ENCODE measurements at regions not wholly inside any gene's neighbourhood (a gene's known extent, or its start where the extent isn't known, plus 50 kb on each side); places are given as distances from the start of the nearest gene placed in this dataset.

DNA sequence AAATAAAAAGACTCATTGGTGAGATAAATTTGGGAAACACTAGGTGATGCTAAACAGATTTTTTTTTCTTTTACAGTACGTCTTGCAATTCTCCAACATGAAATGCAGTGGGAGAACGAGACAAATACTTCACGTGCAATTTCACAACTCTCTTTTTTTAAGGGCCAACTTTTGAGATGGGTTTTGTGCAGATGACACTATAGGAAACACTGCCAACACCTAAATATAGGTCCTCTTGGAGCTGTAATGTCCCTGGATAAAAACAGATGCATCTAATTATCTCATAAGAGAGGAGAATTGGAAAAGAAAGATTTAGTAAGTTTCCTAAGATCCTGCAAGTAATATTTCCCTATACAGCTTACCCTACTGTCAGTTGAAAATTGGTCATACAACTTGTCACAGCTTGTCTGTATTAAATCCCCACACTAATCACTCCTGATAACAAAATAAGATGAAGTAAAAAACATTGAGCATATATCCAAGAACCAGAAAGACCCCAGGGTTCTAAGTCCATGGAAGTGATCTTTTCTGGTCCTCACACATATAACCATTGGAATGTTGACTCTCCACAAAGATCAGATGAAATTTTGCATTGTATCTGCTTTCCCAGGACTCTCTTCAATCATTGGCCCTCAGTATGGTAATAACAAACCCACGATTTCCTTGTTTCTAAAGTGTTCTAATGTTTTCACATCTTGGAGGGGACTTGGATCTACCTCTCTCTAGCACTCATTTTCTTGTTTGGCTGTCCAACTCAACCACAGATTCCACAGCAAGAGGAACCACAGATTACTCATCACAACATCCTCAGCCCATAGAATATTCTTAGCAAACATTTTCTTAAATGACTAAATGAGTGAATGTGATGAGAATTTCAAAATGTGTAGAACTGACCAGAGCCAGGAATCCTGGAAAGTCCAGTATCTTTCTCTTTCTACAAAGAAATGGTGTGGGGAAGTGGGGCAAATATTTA lies 769.4 kb upstream of the USP15 start:
- no peak for DNase-seq (ENCODE audit: low read depth)

DNA sequence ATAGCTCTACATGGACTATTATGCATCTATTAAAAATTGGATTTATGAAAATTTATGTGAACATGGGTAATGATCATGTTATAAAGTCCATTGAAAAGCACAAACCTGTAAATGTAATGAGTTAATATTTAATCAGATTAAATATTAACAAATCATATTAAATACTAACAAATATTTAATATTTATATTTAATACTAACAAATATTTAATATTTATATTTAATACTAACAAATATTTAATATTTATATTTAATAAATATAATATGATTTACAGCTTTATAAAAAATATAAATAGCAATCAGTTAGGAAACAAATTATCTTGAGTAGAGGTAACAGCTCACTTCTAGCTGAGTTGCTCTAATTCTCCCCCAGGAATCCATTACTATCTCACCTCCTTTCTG lies 758.0 kb upstream of the USP15 start:
- no peak for DNase-seq (ENCODE audit: low read depth)

- DNase-seq (ENCODE audit: low read depth): no peak
Observed at GRCh38 chr12:61504396-61505080, 755.7 kb upstream of the USP15 start.

GRCh38 chr12:61513499-61513898 lies 746.7 kb upstream of the USP15 start:
- no peak for DNase-seq (ENCODE audit: low read depth)

DNA sequence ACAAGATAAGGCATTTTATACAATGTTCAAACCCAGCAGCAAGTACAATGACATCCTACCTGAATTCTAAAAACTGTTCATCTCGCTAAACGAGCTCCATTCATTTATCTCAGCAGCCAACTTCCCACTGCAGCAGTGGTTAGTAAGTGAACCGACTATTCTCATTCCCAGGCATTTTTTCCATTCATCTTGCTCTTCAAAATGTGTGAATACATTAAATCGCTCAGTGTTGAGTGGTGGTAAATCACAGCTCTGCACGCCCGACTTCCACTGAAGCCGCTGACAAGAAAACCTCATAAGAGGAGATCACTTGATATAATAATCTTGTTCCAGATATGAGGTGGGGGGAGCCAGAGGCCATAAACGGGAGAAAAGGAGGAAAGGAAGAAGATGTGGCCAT lies 746.2 kb upstream of the USP15 start:
- no peak for DNase-seq (ENCODE audit: low read depth)

DNA sequence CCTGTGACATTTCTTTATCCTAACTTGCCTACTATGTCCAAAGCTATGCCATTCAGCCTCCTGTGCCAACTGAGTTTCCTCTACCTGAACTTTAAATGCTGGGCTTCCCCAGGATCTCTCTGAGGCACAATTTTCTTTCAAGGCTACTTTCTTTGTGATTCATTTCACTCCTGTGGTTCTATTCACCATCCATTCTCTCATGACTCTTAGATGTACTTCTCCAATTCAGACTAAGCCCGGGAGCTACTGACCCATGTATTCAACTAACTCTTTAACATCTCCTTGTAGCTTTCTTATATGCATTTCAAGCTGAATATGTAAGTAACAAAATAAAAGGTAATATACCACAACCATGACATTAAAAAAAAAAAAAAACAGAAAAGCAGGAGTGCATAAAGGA lies 738.9 kb upstream of the USP15 start:
- no peak for DNase-seq (ENCODE audit: low read depth)

- DNase-seq (ENCODE audit: low read depth): no peak
Observed at GRCh38 chr12:61523276-61523992, 736.8 kb upstream of the USP15 start.

GRCh38 chr12:61524851-61525250 lies 735.4 kb upstream of the USP15 start:
- DNase-seq (ENCODE audit: low read depth): no peak

DNA sequence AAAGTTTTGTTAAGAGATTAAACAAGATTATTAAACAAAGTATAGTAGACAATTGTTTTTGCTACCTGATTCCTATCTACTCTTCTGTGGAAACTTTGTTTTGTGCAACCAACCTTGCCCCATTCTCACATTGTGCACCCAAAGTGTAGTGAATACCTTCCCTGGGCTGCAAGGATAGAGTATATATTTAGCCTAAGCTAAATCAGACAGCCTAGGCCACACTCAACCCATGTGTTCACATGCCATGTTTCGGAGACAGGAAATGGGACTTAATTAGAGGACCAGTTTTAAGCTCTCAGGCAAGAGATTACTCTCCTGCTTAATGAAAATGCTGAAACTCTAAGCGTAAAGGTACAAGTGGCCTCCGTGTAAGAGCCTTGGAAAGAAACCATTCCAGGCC lies 734.9 kb upstream of the USP15 start:
- DNase-seq (ENCODE audit: low read depth): no peak

DNA sequence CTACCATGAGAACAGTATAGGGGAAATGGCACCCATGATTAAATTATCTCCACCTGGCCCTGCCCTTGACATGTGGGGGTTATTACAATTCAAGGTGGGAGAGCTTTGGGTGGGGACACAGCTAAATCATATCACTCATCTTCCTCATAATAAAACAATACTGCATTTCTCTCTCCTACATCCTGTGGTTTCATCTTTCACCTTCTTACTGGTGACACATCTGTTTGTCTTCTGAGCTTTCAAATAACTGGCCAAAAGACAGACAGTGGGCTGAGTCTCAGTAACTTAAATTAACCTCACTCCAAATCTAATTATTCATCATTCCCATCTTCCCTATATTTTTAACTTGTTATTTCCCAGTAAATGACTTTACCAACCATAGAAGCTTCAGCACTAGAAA lies 729.7 kb upstream of the USP15 start:
- DNase-seq (ENCODE audit: low read depth): no peak

- no peak for DNase-seq (ENCODE audit: low read depth)
Observed at GRCh38 chr12:61531195-61531594, 729.0 kb upstream of the USP15 start.

DNA sequence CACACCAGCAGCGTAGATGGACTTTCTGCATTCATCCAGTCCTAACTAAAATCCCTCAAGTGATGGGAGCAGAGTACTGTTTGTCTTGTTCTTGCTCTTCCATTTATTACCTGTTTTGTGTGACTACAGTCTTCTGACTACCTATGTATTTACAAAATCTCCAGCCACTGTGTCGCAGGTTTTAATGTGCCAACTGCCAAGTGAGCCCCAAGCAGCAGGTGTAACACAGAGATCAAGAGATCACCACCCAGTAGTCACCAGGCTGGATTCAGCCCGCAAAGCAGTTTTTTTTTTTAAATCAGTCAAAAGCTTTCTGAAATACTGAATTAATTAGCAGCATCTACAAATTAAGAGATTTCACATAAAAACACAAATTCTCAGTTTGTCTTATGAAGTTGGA lies 724.1 kb upstream of the USP15 start:
- DNase-seq (ENCODE audit: low read depth): no peak

- no peak for DNase-seq (ENCODE audit: low read depth)
Observed at GRCh38 chr12:61536525-61536924, 723.7 kb upstream of the USP15 start.

- DNase-seq (ENCODE audit: low read depth): no peak
Observed at GRCh38 chr12:61538951-61539350, 721.3 kb upstream of the USP15 start.

DNA sequence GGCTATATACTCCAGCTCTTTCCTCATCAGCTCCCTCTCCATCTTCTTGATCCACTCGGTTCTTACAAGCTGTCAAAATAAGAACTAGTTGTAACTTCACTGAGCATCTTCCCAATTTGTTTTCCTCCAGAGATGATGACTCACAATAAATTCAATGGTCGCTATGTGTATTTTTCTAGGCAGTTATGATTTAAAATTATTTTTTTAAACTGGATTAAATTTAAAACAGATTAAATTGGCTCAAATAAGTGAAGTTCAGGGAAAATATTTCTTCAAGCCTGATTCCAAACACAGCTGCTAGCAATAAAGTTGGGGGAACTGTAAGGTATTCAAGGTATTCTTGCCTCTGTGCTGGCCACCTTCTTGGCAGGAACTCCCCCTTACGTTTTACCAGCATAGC lies 717.7 kb upstream of the USP15 start:
- DNase-seq (ENCODE audit: low read depth): no peak

GRCh38 chr12:61546296-61546695 lies 713.9 kb upstream of the USP15 start:
- DNase-seq (ENCODE audit: low read depth): no peak

- no peak for DNase-seq (ENCODE audit: low read depth)
Observed at GRCh38 chr12:61553091-61553490, 707.1 kb upstream of the USP15 start.

DNA sequence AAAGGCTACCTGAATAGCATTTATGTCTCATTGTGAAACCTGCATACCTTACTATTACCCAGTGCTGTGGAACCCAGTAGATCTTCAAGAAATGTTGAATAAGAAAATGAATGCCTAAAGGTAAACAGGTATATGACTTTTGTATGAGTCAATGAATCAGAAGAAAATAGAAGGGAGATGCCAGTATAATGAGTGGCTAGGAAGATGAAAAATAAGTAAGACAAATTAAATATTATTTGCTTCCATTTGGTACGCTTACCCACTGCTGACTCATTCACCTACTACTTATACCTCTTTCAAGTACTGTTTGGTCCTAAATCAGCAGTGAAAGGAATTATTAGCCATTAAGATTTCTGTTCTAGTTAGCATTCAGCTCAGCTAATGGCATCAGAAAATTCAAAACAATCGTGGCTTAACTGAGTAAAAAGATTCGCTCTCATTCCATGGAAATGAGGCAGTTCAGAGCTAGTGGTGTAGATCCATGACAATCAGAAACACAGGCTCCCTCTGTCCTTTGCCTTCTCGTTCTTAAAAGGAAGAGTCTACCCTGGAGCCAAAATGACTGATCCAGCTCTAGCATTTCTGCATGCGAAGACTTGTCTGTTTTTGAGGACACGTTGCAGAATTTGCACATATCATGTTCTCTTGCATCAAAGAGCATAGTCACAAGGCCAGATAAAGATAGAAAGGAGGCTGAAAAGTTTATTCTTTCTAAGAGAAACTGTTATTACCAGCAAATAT lies 705.8 kb upstream of the USP15 start:
- DNase-seq (ENCODE audit: low read depth): no peak

GRCh38 chr12:61563665-61564450 lies 696.3 kb upstream of the USP15 start:
- DNase-seq (ENCODE audit: low read depth): no peak

GRCh38 chr12:61564466-61564865 lies 695.7 kb upstream of the USP15 start:
- no peak for DNase-seq (ENCODE audit: low read depth)

DNA sequence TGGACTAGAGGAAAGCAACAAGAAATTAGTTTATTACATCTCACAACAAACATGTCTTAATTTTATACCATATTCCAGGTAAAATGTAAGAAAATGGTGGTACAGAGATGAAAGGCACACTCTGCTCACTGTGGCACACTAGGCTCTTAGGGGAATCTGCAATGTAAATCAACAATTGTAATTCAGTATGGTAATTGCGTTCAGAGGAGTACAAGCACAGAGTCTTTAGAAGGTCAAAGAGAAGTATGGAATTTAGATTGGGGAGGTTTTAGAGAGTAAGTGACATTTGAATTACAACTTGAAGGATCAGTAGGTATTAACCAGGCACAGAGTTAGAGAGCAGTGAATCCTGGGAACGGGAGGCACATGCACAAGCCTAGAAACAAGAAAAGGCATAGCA lies 694.0 kb upstream of the USP15 start:
- no peak for DNase-seq (ENCODE audit: low read depth)

Measured in activated T-cell treated with anti-CD3 and anti-CD28 coated beads for 1 hour (primary cell).